ENCODE measurements at regions not wholly inside any gene's neighbourhood (a gene's known extent, or its start where the extent isn't known, plus 50 kb on each side); places are given as distances from the start of the nearest gene placed in this dataset.

DNA sequence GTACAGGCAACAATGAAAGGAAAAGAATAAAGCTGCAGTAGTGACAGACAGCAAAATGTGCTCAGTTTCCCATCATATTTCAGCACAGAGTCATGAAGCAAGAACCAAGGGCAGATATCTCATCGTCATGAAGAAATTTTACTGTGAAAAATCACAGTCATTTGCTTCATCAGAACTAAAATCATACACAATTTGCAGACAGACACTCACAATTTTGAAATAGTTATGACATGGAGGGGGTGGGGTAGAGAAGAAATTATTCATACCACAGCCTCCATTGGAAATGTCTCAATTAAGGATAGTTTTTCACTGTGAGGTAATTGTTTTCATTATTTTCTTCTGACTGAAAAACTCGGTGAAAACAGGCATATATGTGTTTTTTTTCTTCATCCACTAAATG is 78.8 kb upstream of the CNTN3 start:
- no peak for DNase-seq
- TF ChIP-seq, protein P1, sequence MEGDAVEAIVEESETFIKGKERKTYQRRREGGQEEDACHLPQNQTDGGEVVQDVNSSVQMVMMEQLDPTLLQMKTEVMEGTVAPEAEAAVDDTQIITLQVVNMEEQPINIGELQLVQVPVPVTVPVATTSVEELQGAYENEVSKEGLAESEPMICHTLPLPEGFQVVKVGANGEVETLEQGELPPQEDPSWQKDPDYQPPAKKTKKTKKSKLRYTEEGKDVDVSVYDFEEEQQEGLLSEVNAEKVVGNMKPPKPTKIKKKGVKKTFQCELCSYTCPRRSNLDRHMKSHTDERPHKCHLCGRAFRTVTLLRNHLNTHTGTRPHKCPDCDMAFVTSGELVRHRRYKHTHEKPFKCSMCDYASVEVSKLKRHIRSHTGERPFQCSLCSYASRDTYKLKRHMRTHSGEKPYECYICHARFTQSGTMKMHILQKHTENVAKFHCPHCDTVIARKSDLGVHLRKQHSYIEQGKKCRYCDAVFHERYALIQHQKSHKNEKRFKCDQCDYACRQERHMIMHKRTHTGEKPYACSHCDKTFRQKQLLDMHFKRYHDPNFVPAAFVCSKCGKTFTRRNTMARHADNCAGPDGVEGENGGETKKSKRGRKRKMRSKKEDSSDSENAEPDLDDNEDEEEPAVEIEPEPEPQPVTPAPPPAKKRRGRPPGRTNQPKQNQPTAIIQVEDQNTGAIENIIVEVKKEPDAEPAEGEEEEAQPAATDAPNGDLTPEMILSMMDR (IDR thresholded peaks at IDR 0.05), result no peak
- ATAC-seq, result no peak

DNA sequence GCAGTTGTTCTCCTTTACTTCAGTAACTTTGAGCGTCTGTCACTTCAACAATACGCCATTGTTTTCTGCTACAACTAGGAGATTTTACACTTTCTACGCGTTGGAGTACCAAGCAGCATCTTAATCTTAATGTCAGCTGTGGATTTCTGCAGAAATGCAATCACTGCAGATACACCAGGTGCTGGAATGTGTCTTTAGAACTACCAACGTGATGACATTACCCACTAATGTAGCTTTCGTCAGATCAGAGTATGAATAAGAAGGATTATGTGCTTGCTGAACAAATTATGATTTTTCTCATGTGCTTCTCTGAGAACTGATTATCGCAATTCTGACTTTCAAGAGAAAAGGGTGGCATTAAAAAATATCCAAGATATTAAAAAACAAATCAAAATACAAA is 77.5 kb upstream of the CNTN3 start:
- no peak overlapping the region for H3K27ac ChIP-seq
- ATAC-seq (no peak), DNase-seq (no peak)
- TF ChIP-seq, protein P1 (IDR thresholded peaks at IDR 0.05), result no peak
- intact Hi-C loops (cut with DNase I), result no loop called here
- H3K4me3 ChIP-seq, result no peak overlapping the region
- H3K27me3 ChIP-seq, result no peaks in the 10 kb centered on the region
- H3K4me1 ChIP-seq, result no peaks in the 10 kb centered on the region
- peaks cover 0 to 3% of the 10 kb centered on the region in 2 donors for H3K9me3 ChIP-seq
- H3K36me3 ChIP-seq, result no peaks in the 10 kb centered on the region

More for the DNA sequence above, 78.8 kb upstream of the CNTN3 start:
- Histone ChIP-seq H3K27me3 (no peaks in the 10 kb centered on the region), H3K27ac (no peak overlapping the region), H3K4me1 (no peaks in the 10 kb centered on the region), H3K4me3 (no peak overlapping the region), H3K9me3 (no peaks in the 10 kb centered on the region), H3K36me3 (no peaks in the 10 kb centered on the region)
- intact Hi-C loops (cut with DNase I), result no loop called here

DNA sequence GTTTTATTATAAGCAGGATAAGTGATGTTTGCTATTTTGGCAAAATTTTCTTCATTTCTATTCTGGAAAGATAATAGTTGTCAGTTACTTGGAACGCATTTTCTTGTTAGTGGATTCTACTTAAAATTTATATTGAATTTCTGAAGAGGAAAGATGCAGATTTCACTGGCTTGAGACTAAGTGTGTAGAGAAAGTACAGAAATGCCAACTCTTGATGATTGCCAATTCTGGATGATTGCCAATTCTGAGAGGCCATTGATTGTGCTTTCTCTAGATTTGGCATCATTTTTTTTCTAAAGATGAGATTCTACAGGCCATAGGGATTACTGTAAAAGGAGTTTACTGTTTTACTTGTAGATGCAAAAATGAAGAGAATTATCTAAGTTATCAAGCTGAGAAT is 58.9 kb upstream of the CNTN3 start:
- intact Hi-C loops (cut with DNase I), result no loop called here
- TF ChIP-seq, protein P1 (IDR thresholded peaks at IDR 0.05), result no peak

DNA sequence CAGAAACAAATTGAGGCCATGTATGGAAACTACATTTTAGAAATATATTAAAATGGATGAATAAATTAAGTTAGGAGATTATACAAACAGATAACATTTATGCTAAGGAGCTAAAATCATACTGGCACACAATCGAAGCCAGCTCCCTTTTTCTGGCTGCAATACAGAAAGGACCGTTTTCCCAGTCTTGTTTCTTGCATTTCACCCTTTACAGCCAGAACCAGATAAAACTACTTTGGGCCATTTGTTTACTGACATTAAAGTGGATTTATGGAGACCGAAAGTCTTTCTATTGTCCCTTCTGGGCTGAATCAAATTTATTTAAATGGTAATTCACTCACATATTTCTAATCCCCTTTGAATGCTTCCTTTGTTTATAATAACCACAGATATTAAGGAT is 50.1 kb upstream of the CNTN3 start:
- Histone ChIP-seq H3K27ac (no peak overlapping the region), H3K4me1 (no peaks in the 10 kb centered on the region), H3K27me3 (no peaks in the 10 kb centered on the region), H3K36me3 (no peaks in the 10 kb centered on the region), H3K9me3 (peaks cover 0 to 13% of the 10 kb centered on the region in 2 donors), H3K4me3 (no peak overlapping the region)
- ATAC-seq, result no peak
- TF ChIP-seq, protein P1 (IDR thresholded peaks at IDR 0.05), result no peak
- DNase-seq, result no peak
- intact Hi-C loops (cut with DNase I), result no loop called here

More for the DNA sequence above, 58.9 kb upstream of the CNTN3 start:
- DNase-seq, result no peak
- H3K27ac ChIP-seq, result no peak overlapping the region
- H3K36me3 ChIP-seq, result no peaks in the 10 kb centered on the region
- no peaks in the 10 kb centered on the region for H3K27me3 ChIP-seq
- ATAC-seq, result no peak
- no peaks in the 10 kb centered on the region for H3K9me3 ChIP-seq
- H3K4me1 ChIP-seq, result no peaks in the 10 kb centered on the region
- no peak overlapping the region for H3K4me3 ChIP-seq

All from left lung (tissue), 4 donors.